Fibroblast of lung (primary cell): ENCODE measurements at regions not wholly inside any gene's neighbourhood (a gene's known extent, or its start where the extent isn't known, plus 50 kb on each side); places are given as distances from the start of the nearest gene placed in this dataset.
A peak's percentile ranks its signal among the peaks of the same experiment; 100 is the strongest.
"Not testable (repeated sequence)": the region's sequence is repeated elsewhere in the genome, so short reads cannot be mapped to it uniquely, and the experiment has no call there.

Source experiments
- DNase-seq, 2 donors: peaks; one replicate each; pipeline versions ENCODE4 v3.0.0 to v3.0.0-alpha.2; 2010; ENCODE audit warnings: low read depth in 2 of 2
- H2AFZ ChIP-seq: 2 replicates; pipeline ENCODE4 v1.5.1; 2012; ENCODE audit warnings: low read length, control low read depth, inconsistent platforms
- H3K27ac ChIP-seq: 2 replicates; pipeline ENCODE4 v1.5.1; 2011; ENCODE audit warnings: low read length, control low read depth; ENCODE audit not compliant: insufficient read depth
- H3K27me3 ChIP-seq: 2 replicates; pipeline ENCODE4 v1.5.1; 2011; ENCODE audit warnings: mild to moderate bottlenecking, low read length; ENCODE audit not compliant: control insufficient read depth, insufficient read depth
- H3K36me3 ChIP-seq: 2 replicates; pipeline ENCODE4 v1.5.1; 2011; ENCODE audit warnings: low read length; ENCODE audit not compliant: control insufficient read depth, insufficient read depth
- H3K4me1 ChIP-seq: 2 replicates; pipeline ENCODE4 v1.5.1; 2011; ENCODE audit warnings: low read length; ENCODE audit not compliant: control insufficient read depth, insufficient read depth; ENCODE audit errors: extremely low read depth
- H3K4me2 ChIP-seq: 2 replicates; pipeline ENCODE4 v1.5.1; 2011; ENCODE audit warnings: low read length, control low read depth; ENCODE audit not compliant: insufficient read depth; ENCODE audit errors: extremely low read depth
- H3K4me3 ChIP-seq, 4 experiments: fragments of 200-600 bp in 1 of 4; sonication (generic) in 1 of 4; replicated peaks in 1 of 4; 2 replicates each; pipeline ENCODE4 v1.5.1; 2011 to 2016; ENCODE audit warnings: low read length in 4 of 4, low read depth in 3 of 4, mild to moderate bottlenecking in 3 of 4, control low read depth in 2 of 4, inconsistent platforms in 1 of 4, mixed read lengths in 1 of 4; ENCODE audit not compliant: insufficient read depth in 1 of 4; ENCODE audit errors: control extremely low read depth in 1 of 4
- H3K79me2 ChIP-seq: 2 replicates; pipeline ENCODE4 v1.5.1; 2012; ENCODE audit warnings: mild to moderate bottlenecking, low read length, inconsistent platforms; ENCODE audit not compliant: control insufficient read depth, insufficient read depth
- H3K9ac ChIP-seq: 2 replicates; pipeline ENCODE4 v1.5.1; 2011; ENCODE audit warnings: mild to moderate bottlenecking, low read length, control low read depth; ENCODE audit not compliant: insufficient read depth
- H3K9me3 ChIP-seq: 2 replicates; pipeline ENCODE4 v1.5.1; 2012; ENCODE audit warnings: low read depth, low read length; ENCODE audit not compliant: control insufficient read depth, insufficient read depth
- H4K20me1 ChIP-seq: 2 replicates; pipeline ENCODE4 v1.5.1; 2011; ENCODE audit warnings: low read length; ENCODE audit not compliant: control insufficient read depth, insufficient read depth; ENCODE audit errors: extremely low read depth
- EZH2 ChIP-seq: IDR thresholded peaks from 2 replicates; pipeline ENCODE4 v1.5.1; 2012; ENCODE audit warnings: low read length, control low read depth, mild to moderate bottlenecking; ENCODE audit errors: missing control alignments
- TF ChIP-seq, protein P1 (sequence below), 2 donors: IDR thresholded peaks in 1 of 2; conservative IDR thresholded peaks in 1 of 2; 1 replicate in 1 of 2; 2 replicates in 1 of 2; pipeline ENCODE4 v1.5.1; 2011 to 2012; ENCODE audit warnings: low read length in 2 of 2, control low read depth in 1 of 2, inconsistent platforms in 1 of 2, low read depth in 1 of 2, mild to moderate bottlenecking in 1 of 2

DNA sequence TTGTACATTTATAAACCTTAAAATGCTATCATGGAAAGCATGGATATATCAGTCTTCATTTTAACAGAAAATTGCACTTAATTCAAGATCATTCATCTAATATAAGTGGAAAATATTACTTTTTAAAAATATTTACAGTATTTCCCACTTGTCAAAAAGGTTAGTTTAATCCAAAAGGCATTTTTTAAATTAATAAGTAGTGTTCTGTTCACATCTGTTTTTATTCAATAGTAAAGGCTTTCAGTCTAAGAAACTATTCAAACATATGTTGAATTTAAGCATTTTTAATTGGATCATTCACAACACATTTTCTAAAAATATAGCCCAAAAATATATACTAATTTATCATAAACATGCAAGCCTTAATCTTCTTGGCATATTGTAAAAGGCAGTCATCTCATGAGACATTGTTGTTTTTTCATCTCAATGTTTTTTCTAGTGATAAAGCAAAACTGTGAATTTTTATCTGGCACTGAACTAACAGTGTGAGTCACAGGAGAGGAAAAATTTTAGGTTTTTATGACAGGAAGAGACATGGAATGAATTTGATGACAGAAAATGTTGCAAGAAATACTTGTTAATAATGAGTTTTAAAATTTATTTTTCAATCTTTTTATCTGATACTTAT, 1642.5 kb upstream of the TMEFF2 start:
- no peaks in the 10 kb centered on the region for H3K36me3 ChIP-seq
- TF ChIP-seq, protein P1, sequence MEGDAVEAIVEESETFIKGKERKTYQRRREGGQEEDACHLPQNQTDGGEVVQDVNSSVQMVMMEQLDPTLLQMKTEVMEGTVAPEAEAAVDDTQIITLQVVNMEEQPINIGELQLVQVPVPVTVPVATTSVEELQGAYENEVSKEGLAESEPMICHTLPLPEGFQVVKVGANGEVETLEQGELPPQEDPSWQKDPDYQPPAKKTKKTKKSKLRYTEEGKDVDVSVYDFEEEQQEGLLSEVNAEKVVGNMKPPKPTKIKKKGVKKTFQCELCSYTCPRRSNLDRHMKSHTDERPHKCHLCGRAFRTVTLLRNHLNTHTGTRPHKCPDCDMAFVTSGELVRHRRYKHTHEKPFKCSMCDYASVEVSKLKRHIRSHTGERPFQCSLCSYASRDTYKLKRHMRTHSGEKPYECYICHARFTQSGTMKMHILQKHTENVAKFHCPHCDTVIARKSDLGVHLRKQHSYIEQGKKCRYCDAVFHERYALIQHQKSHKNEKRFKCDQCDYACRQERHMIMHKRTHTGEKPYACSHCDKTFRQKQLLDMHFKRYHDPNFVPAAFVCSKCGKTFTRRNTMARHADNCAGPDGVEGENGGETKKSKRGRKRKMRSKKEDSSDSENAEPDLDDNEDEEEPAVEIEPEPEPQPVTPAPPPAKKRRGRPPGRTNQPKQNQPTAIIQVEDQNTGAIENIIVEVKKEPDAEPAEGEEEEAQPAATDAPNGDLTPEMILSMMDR (conservative IDR thresholded peaks at IDR 0.05 in 1 of 2, IDR thresholded peaks at IDR 0.05 in 1 of 2; ENCODE audit: low read depth in 1 of 2, low read length in 2 of 2): no peak
- TF ChIP-seq EZH2: no peak
- no peaks in the 10 kb centered on the region for H3K4me1 ChIP-seq
- no peak overlapping the region for H2AFZ ChIP-seq
- DNase-seq: peak in 1 of 2 donors; percentile 55
- no peaks in the 10 kb centered on the region for H3K79me2 ChIP-seq
- no peak overlapping the region for H3K4me2 ChIP-seq
- H3K9ac ChIP-seq: no peak overlapping the region
- H3K9me3 ChIP-seq: no peaks in the 10 kb centered on the region
- no peak overlapping the region for H3K4me3 ChIP-seq
- H3K27me3 ChIP-seq: no peaks in the 10 kb centered on the region
- no peak overlapping the region for H3K27ac ChIP-seq
- no peaks in the 10 kb centered on the region for H4K20me1 ChIP-seq

DNA sequence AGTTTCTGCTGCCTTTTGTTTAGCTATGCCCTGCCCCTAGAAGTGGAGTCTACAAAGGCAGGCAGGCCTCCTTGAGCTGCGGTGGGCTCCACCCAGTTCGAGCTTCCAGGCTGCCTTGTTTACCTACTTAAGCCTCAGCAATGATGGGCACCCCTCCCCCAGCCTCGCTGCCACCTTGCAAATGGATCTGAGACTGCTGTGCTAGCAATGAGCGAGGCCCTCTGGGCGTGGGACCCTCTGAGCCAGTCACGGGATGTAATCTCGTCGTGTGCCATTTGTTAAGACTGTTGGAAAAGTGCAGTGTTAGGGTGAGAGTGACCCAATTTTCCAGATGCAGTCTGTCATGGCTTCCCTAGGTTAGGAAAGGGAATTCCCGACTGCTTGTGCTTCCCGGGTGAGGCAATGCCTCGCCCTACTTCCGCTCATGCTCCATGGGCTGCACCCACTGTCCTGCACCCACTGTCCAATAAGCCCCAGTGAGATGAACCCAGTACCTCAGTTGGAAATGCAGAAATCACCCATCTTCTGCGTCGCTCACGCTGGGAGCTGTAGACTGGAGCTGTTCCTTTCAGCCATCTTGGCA, 1641.8 kb upstream of the TMEFF2 start:
- not testable (repeated sequence) for H3K9ac ChIP-seq, H3K9me3 ChIP-seq, DNase-seq, H3K27me3 ChIP-seq, H3K27ac ChIP-seq, H2AFZ ChIP-seq, H3K4me2 ChIP-seq, H3K79me2 ChIP-seq, H4K20me1 ChIP-seq, H3K4me1 ChIP-seq, H3K4me3 ChIP-seq, H3K36me3 ChIP-seq

DNA sequence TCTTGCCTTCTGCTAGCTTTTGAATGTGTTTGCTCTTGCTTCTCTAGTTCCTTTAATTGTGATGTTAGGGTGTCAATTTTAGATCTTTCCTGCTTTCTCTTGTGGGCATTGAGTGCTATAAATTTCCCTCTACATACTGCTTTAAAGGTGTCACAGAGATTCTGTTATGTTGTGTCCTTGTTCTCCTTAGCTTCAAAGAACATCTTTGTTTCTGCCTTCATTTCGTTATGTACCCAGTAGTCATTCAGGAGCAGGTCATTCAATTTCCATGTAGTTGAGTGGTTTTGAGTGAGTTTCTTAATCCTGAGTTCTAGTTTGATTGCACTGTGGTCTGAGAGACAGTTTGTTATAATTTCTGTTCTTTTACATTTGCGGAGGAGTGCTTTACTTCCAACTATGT, 1639.2 kb upstream of the TMEFF2 start:
- not testable (repeated sequence) for H3K27ac ChIP-seq, H3K27me3 ChIP-seq, H3K36me3 ChIP-seq, H4K20me1 ChIP-seq, H3K4me3 ChIP-seq, H3K4me2 ChIP-seq, H3K4me1 ChIP-seq, H2AFZ ChIP-seq, H3K9me3 ChIP-seq, H3K9ac ChIP-seq, H3K79me2 ChIP-seq
- DNase-seq: peak in 1 of 2 donors; percentile 70

DNA sequence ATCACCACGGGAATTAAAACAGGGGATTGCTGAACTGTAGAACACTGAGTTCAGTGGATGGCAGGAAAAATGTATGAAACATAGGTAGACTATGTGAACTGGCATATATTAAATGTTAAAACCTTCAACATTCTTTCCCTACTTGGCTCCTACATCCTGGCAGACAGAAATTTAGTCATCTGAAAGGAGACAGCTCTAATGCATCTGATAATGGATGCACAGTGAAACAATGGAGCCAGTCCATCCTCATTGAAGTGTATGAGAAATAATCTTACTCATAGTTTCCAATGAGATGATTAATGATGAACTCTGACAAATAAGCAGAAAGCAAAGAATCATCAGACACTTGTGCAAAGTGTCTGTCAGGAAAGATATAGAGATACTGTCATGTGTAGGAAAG, 1629.7 kb upstream of the TMEFF2 start:
- Histone ChIP-seq H2AFZ (no peak overlapping the region), H3K4me1 (no peaks in the 10 kb centered on the region), H3K27me3 (no peaks in the 10 kb centered on the region), H3K36me3 (no peaks in the 10 kb centered on the region), H3K27ac (no peak overlapping the region), H3K9me3 (no peaks in the 10 kb centered on the region), H3K79me2 (no peaks in the 10 kb centered on the region), H4K20me1 (no peaks in the 10 kb centered on the region), H3K4me3 (no peak overlapping the region), H3K9ac (no peak overlapping the region), H3K4me2 (no peak overlapping the region)
- DNase-seq: peak in 1 of 2 donors; percentile 91
- TF ChIP-seq EZH2: no peak
- TF ChIP-seq, protein P1 (conservative IDR thresholded peaks at IDR 0.05 in 1 of 2, IDR thresholded peaks at IDR 0.05 in 1 of 2; ENCODE audit: low read depth in 1 of 2, low read length in 2 of 2): no peak
